ENCODE measurements at regions not wholly inside any gene's neighbourhood (a gene's known extent, or its start where the extent isn't known, plus 50 kb on each side); places are given as distances from the start of the nearest gene placed in this dataset.
"Not testable (repeated sequence)": the region's sequence is repeated elsewhere in the genome, so short reads cannot be mapped to it uniquely, and the experiment has no call there.

DNA sequence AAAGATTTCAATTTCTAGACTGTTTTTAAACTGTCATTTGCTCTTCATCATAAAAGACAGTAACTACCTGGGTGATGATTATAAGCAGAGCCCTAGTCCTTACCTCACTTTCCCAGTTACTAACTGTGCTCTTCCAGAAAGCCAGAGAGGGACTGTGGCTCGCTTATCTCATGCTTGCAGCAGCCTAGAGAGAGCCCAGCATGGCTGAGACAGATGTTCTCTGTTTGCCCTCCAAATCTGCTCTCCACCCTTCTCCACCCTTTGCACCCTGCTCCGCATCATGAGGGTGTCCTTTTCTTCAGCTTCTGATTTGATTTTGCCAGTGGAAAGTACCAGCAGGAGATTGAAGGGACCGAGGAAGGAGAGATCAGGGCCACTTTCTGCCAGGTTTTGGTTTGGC lies 61.2 kb upstream of the SELENOP start:
- Histone ChIP-seq H4K8ac (ENCODE audit: low read depth, low read length) (no peak overlapping the region), H3K4me3 (ENCODE audit: low read depth, low read length) (no peak overlapping the region), H3K23ac (ENCODE audit: low read length) (no peak overlapping the region), H2BK5ac (ENCODE audit: low read depth, low read length, poor library complexity) (no peak overlapping the region), H3K27ac (ENCODE audit: low read depth, low read length) (no peak overlapping the region), H3K79me2 (ENCODE audit: control insufficient read depth, insufficient read depth, low read length, poor library complexity) (no peaks in the 10 kb centered on the region), H4K12ac (ENCODE audit: low read depth, low read length) (no peak overlapping the region), H3K79me1 (ENCODE audit: low read length) (no peaks in the 10 kb centered on the region), H3K14ac (ENCODE audit: low read length) (no peak overlapping the region), H3K4me1 (ENCODE audit: control insufficient read depth in 1 of 2, insufficient read depth in 2 of 2, low read length in 2 of 2) (peaks cover 0 to 6% of the 10 kb centered on the region in 2 experiments), H2BK12ac (ENCODE audit: low read length) (no peak overlapping the region), H3K4ac (ENCODE audit: low read depth, low read length) (no peak overlapping the region), H3K9me3 (ENCODE audit: insufficient read depth, low read depth, low read length) (peaks cover 4% of the 10 kb centered on the region), H2BK120ac (ENCODE audit: insufficient read depth, low read length, poor library complexity) (no peak overlapping the region), H3K4me2 (ENCODE audit: low read length) (no peak overlapping the region), H3K9ac (ENCODE audit: low read length) (peak overlapping the region; percentile 50), H2AFZ (ENCODE audit: insufficient read depth, low read length, poor library complexity) (no peak overlapping the region), H3K18ac (ENCODE audit: low read length) (no peak overlapping the region), H3K36me3 (ENCODE audit: control insufficient read depth in 1 of 2, insufficient read depth in 2 of 2, low read length in 2 of 2) (no peaks in the 10 kb centered on the region), H4K91ac (ENCODE audit: low read depth, low read length) (no peak overlapping the region), H2AK5ac (ENCODE audit: low read length) (no peak overlapping the region), H3K27me3 (ENCODE audit: insufficient read depth, low read length) (no peaks in the 10 kb centered on the region)
- DNase-seq: no peak
- no CpG with 5 or more reads among the region's 3 CpGs for whole genome bisulfite sequencing (ENCODE audit: extremely low coverage, insufficient coverage, insufficient read length)

- peaks cover 0 to 6% of the 10 kb centered on the region in 2 experiments for H3K4me1 ChIP-seq (ENCODE audit: control insufficient read depth in 1 of 2, insufficient read depth in 2 of 2, low read length in 2 of 2)
These were observed 59.3 kb upstream of the SELENOP start for GRCh38 chr5:42870882-42871418.

DNA sequence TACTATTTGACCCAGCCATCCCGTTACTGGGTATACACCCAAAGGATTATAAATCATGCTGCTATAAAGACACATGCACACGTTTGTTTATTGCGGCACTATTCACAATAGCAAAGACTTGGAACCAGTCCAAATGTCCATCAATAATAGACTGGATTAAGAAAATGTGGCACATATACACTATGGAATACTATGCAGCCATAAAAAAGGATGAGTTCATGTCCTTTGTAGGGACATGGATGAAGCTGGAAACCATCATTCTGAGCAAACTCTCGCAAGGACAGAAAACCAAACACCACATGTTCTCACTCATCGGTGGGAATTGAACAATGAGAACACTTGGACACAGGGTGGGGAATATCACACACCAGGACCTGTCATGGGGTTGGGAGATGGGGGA lies 56.7 kb upstream of the SELENOP start:
- H3K79me1 ChIP-seq (ENCODE audit: low read length); H3K9me3 ChIP-seq (ENCODE audit: insufficient read depth, low read depth, low read length); H3K18ac ChIP-seq (ENCODE audit: low read length); DNase-seq; H3K4ac ChIP-seq (ENCODE audit: low read depth, low read length); H4K12ac ChIP-seq (ENCODE audit: low read depth, low read length); H3K36me3 ChIP-seq (ENCODE audit: control insufficient read depth in 1 of 2, insufficient read depth in 2 of 2, low read length in 2 of 2); H2BK12ac ChIP-seq (ENCODE audit: low read length); H2AFZ ChIP-seq (ENCODE audit: insufficient read depth, low read length, poor library complexity); H3K27me3 ChIP-seq (ENCODE audit: insufficient read depth, low read length); H3K27ac ChIP-seq (ENCODE audit: low read depth, low read length); H4K91ac ChIP-seq (ENCODE audit: low read depth, low read length); H3K79me2 ChIP-seq (ENCODE audit: control insufficient read depth, insufficient read depth, low read length, poor library complexity); H2BK120ac ChIP-seq (ENCODE audit: insufficient read depth, low read length, poor library complexity); H3K23ac ChIP-seq (ENCODE audit: low read length); H4K8ac ChIP-seq (ENCODE audit: low read depth, low read length); H3K14ac ChIP-seq (ENCODE audit: low read length); H3K4me2 ChIP-seq (ENCODE audit: low read length); H2AK5ac ChIP-seq (ENCODE audit: low read length); H3K9ac ChIP-seq (ENCODE audit: low read length); H3K4me3 ChIP-seq (ENCODE audit: low read depth, low read length); H3K4me1 ChIP-seq (ENCODE audit: control insufficient read depth in 1 of 2, insufficient read depth in 2 of 2, low read length in 2 of 2); H2BK5ac ChIP-seq (ENCODE audit: low read depth, low read length, poor library complexity): not testable (repeated sequence)
- no CpG with 5 or more reads among the region's 5 CpGs for whole genome bisulfite sequencing (ENCODE audit: extremely low coverage, insufficient coverage, insufficient read length)

More at GRCh38 chr5:42870882-42871418, 59.3 kb upstream of the SELENOP start:
- H3K14ac ChIP-seq (ENCODE audit: low read length): no peak overlapping the region
- no peak overlapping the region for H4K8ac ChIP-seq (ENCODE audit: low read depth, low read length)
- no peak overlapping the region for H3K9ac ChIP-seq (ENCODE audit: low read length)
- peaks cover 4% of the 10 kb centered on the region for H3K9me3 ChIP-seq (ENCODE audit: insufficient read depth, low read depth, low read length)
- H3K27ac ChIP-seq (ENCODE audit: low read depth, low read length): peak overlapping the region; percentile 28
- no peak overlapping the region for H2BK5ac ChIP-seq (ENCODE audit: low read depth, low read length, poor library complexity)
- no peak overlapping the region for H2BK12ac ChIP-seq (ENCODE audit: low read length)
- H2AK5ac ChIP-seq (ENCODE audit: low read length): no peak overlapping the region
- H3K4ac ChIP-seq (ENCODE audit: low read depth, low read length): no peak overlapping the region
- no peak overlapping the region for H4K91ac ChIP-seq (ENCODE audit: low read depth, low read length)
- no CpG with 5 or more reads among the region's 4 CpGs for WGBS (ENCODE audit: extremely low coverage, insufficient coverage, insufficient read length)
- no peak overlapping the region for H3K4me2 ChIP-seq (ENCODE audit: low read length)
- no peaks in the 10 kb centered on the region for H3K36me3 ChIP-seq (ENCODE audit: control insufficient read depth in 1 of 2, insufficient read depth in 2 of 2, low read length in 2 of 2)
- H3K27me3 ChIP-seq (ENCODE audit: insufficient read depth, low read length): no peaks in the 10 kb centered on the region
- no peak overlapping the region for H4K12ac ChIP-seq (ENCODE audit: low read depth, low read length)
- no peak overlapping the region for H2AFZ ChIP-seq (ENCODE audit: insufficient read depth, low read length, poor library complexity)
- H2BK120ac ChIP-seq (ENCODE audit: insufficient read depth, low read length, poor library complexity): no peak overlapping the region
- no peaks in the 10 kb centered on the region for H3K79me2 ChIP-seq (ENCODE audit: control insufficient read depth, insufficient read depth, low read length, poor library complexity)
- H3K4me3 ChIP-seq (ENCODE audit: low read depth, low read length): no peak overlapping the region
- H3K23ac ChIP-seq (ENCODE audit: low read length): no peak overlapping the region
- no peaks in the 10 kb centered on the region for H3K79me1 ChIP-seq (ENCODE audit: low read length)
- peak; percentile 92 for DNase-seq
- H3K18ac ChIP-seq (ENCODE audit: low read length): no peak overlapping the region

DNA sequence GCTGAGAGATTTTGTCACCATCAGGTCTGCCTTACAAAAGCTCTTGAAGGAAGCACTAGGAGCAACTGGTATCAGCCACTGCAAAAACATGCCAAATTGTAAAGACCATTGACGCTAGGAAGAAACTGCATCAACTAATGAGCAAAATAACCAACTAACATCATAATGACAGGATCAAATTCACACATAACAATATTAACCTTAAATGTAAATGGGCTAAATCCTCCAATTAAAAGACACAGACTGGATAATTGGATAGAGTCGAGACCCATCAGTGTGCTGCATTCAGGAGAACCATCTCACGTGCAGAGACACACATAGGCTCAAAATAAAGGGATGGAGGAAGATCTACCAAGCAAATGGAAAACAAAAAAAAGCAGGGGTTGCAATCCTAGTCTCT lies 53.1 kb upstream of the SELENOP start:
- H2BK5ac ChIP-seq (ENCODE audit: low read depth, low read length, poor library complexity); H3K79me2 ChIP-seq (ENCODE audit: control insufficient read depth, insufficient read depth, low read length, poor library complexity); H4K8ac ChIP-seq (ENCODE audit: low read depth, low read length); H3K36me3 ChIP-seq (ENCODE audit: control insufficient read depth in 1 of 2, insufficient read depth in 2 of 2, low read length in 2 of 2); H2BK120ac ChIP-seq (ENCODE audit: insufficient read depth, low read length, poor library complexity); H3K4me1 ChIP-seq (ENCODE audit: control insufficient read depth in 1 of 2, insufficient read depth in 2 of 2, low read length in 2 of 2); H3K9me3 ChIP-seq (ENCODE audit: insufficient read depth, low read depth, low read length); H3K9ac ChIP-seq (ENCODE audit: low read length); H3K4ac ChIP-seq (ENCODE audit: low read depth, low read length); H3K18ac ChIP-seq (ENCODE audit: low read length); H3K4me2 ChIP-seq (ENCODE audit: low read length); H2BK12ac ChIP-seq (ENCODE audit: low read length); H3K27me3 ChIP-seq (ENCODE audit: insufficient read depth, low read length); DNase-seq; H4K12ac ChIP-seq (ENCODE audit: low read depth, low read length); H3K27ac ChIP-seq (ENCODE audit: low read depth, low read length); H3K14ac ChIP-seq (ENCODE audit: low read length); H4K91ac ChIP-seq (ENCODE audit: low read depth, low read length); H3K4me3 ChIP-seq (ENCODE audit: low read depth, low read length); H2AK5ac ChIP-seq (ENCODE audit: low read length); H3K79me1 ChIP-seq (ENCODE audit: low read length); H3K23ac ChIP-seq (ENCODE audit: low read length); H2AFZ ChIP-seq (ENCODE audit: insufficient read depth, low read length, poor library complexity): not testable (repeated sequence)
- WGBS (ENCODE audit: extremely low coverage, insufficient coverage, insufficient read length): no CpG with 5 or more reads among the region's 3 CpGs
